Activated gamma-delta T cell treated with anti-CD3 and anti-CD28 coated beads, Interleukin-2, amount 50 U/mL, for 16 hours (primary cell): ENCODE measurements at regions not wholly inside any gene's neighbourhood (a gene's known extent, or its start where the extent isn't known, plus 50 kb on each side); places are given as distances from the start of the nearest gene placed in this dataset.
"Not testable (repeated sequence)": the region's sequence is repeated elsewhere in the genome, so short reads cannot be mapped to it uniquely, and the experiment has no call there.

Source experiments
- DNase-seq: peaks from one replicate; pipeline ENCODE4 v3.0.0-alpha.2; 2020; ENCODE audit warnings: low read depth

- DNase-seq, result no peak
These were observed 260.6 kb upstream of the MAGI2 start for GRCh38 chr7:79714081-79714480.

GRCh38 chr7:79713276-79713675 lies 259.8 kb upstream of the MAGI2 start:
- no peak for DNase-seq

GRCh38 chr7:79711660-79712059 lies 258.2 kb upstream of the MAGI2 start:
- DNase-seq, result no peak

- DNase-seq, result no peak
These were observed 256.3 kb upstream of the MAGI2 start for GRCh38 chr7:79709574-79710409.

- DNase-seq, result no peak
These were observed 248.6 kb upstream of the MAGI2 start for GRCh38 chr7:79702116-79702515.

GRCh38 chr7:79692015-79692414 lies 238.5 kb upstream of the MAGI2 start:
- no peak for DNase-seq

- DNase-seq, result no peak
These were observed 237.6 kb upstream of the MAGI2 start for GRCh38 chr7:79691074-79691473.

GRCh38 chr7:79684384-79684783 lies 230.9 kb upstream of the MAGI2 start:
- no peak for DNase-seq

- no peak for DNase-seq
These were observed 230.4 kb upstream of the MAGI2 start for GRCh38 chr7:79683916-79684315.

- DNase-seq, result no peak
These were observed 229.9 kb upstream of the MAGI2 start for GRCh38 chr7:79683185-79683890.

- DNase-seq, result no peak
These were observed 228.0 kb upstream of the MAGI2 start for GRCh38 chr7:79681454-79681853.

GRCh38 chr7:79673969-79674368 lies 220.5 kb upstream of the MAGI2 start:
- DNase-seq, result no peak

GRCh38 chr7:79673421-79673820 lies 220.0 kb upstream of the MAGI2 start:
- DNase-seq, result no peak

- DNase-seq, result no peak
These were observed 214.8 kb upstream of the MAGI2 start for GRCh38 chr7:79668292-79668691.

GRCh38 chr7:79666472-79666871 lies 213.0 kb upstream of the MAGI2 start:
- DNase-seq, result no peak

- DNase-seq, result no peak
These were observed 211.6 kb upstream of the MAGI2 start for GRCh38 chr7:79664884-79665676.

- DNase-seq, result no peak
These were observed 204.8 kb upstream of the MAGI2 start for GRCh38 chr7:79658304-79658703.

GRCh38 chr7:79653136-79653631 lies 199.7 kb upstream of the MAGI2 start:
- no peak for DNase-seq

- no peak for DNase-seq
These were observed 199.2 kb upstream of the MAGI2 start for GRCh38 chr7:79652619-79653018.

GRCh38 chr7:79647711-79648110 lies 194.2 kb upstream of the MAGI2 start:
- DNase-seq, result no peak

- DNase-seq, result no peak
These were observed 192.8 kb upstream of the MAGI2 start for GRCh38 chr7:79646278-79646677.

GRCh38 chr7:79636849-79637248 lies 183.4 kb upstream of the MAGI2 start:
- no peak for DNase-seq

- DNase-seq, result not testable (repeated sequence)
These were observed 172.5 kb upstream of the MAGI2 start for GRCh38 chr7:79625921-79626320.
